HS-27A (cell line): ENCODE measurements at regions not wholly inside any gene's neighbourhood (a gene's known extent, or its start where the extent isn't known, plus 50 kb on each side); places are given as distances from the start of the nearest gene placed in this dataset.
"Not testable (repeated sequence)": the region's sequence is repeated elsewhere in the genome, so short reads cannot be mapped to it uniquely, and the experiment has no call there.

Experiments used
- DNase-seq: peaks from one replicate; pipeline ENCODE4 v3.0.0-alpha.2; 2012; ENCODE audit warnings: low read depth, missing footprints

GRCh38 chr14:23751616-23752015 is 115.5 kb downstream of the DHRS2 start:
- DNase-seq = no peak

- DNase-seq = no peak
These were observed 127.2 kb downstream of the DHRS2 start for GRCh38 chr14:23763394-23763793.

- DNase-seq = no peak
These were observed 130.7 kb downstream of the DHRS2 start for GRCh38 chr14:23766737-23767401.

GRCh38 chr14:23769221-23769728 is 133.1 kb downstream of the DHRS2 start:
- not testable (repeated sequence) for DNase-seq

GRCh38 chr14:23773981-23774380 is 137.8 kb downstream of the DHRS2 start:
- no peak for DNase-seq

GRCh38 chr14:23776296-23776695 is 140.1 kb downstream of the DHRS2 start:
- no peak for DNase-seq

GRCh38 chr14:23785208-23785607 is 149.0 kb downstream of the DHRS2 start:
- no peak for DNase-seq

GRCh38 chr14:23787436-23787835 is 151.3 kb downstream of the DHRS2 start:
- no peak for DNase-seq

GRCh38 chr14:23789696-23790095 is 153.5 kb downstream of the DHRS2 start:
- DNase-seq = no peak

- no peak for DNase-seq
These were observed 157.4 kb downstream of the DHRS2 start for GRCh38 chr14:23793532-23793931.

- DNase-seq = no peak
These were observed 152.8 kb upstream of the DHRS4 start for GRCh38 chr14:23800811-23801210.

- no peak for DNase-seq
These were observed 151.8 kb upstream of the DHRS4 start for GRCh38 chr14:23801766-23802165.

- no peak for DNase-seq
These were observed 148.8 kb upstream of the DHRS4 start for GRCh38 chr14:23804817-23805216.

GRCh38 chr14:23805761-23806160 is 147.8 kb upstream of the DHRS4 start:
- no peak for DNase-seq

- DNase-seq = no peak
These were observed 138.9 kb upstream of the DHRS4 start for GRCh38 chr14:23814527-23815256.

GRCh38 chr14:23816371-23816770 is 137.2 kb upstream of the DHRS4 start:
- DNase-seq = no peak

GRCh38 chr14:23817164-23817767 is 136.3 kb upstream of the DHRS4 start:
- DNase-seq = no peak

GRCh38 chr14:23827100-23827892 is 126.3 kb upstream of the DHRS4 start:
- DNase-seq = no peak

GRCh38 chr14:23828001-23828400 is 125.6 kb upstream of the DHRS4 start:
- DNase-seq = no peak

- no peak for DNase-seq
These were observed 125.0 kb upstream of the DHRS4 start for GRCh38 chr14:23828616-23829015.

GRCh38 chr14:23829736-23830471 is 123.7 kb upstream of the DHRS4 start:
- DNase-seq = peak; percentile 88

- DNase-seq = no peak
These were observed 122.0 kb upstream of the DHRS4 start for GRCh38 chr14:23831596-23831995.
